GM21367 (cell line): ENCODE measurements at regions not wholly inside any gene's neighbourhood (a gene's known extent, or its start where the extent isn't known, plus 50 kb on each side); places are given as distances from the start of the nearest gene placed in this dataset.
"Not testable (repeated sequence)": the region's sequence is repeated elsewhere in the genome, so short reads cannot be mapped to it uniquely, and the experiment has no call there.

Source experiments
- ATAC-seq: cut with Tn5 transposase; IDR thresholded peaks from one replicate; pipeline ENCODE4 v1.9.1; 2021; ENCODE audit not compliant: unreplicated experiment

GRCh38 chr14:95597784-95598211 is 62.9 kb downstream of the GLRX5 start:
- ATAC-seq = peak; percentile 74

GRCh38 chr14:95601650-95602049 is 66.8 kb downstream of the GLRX5 start:
- ATAC-seq = no peak

GRCh38 chr14:95603415-95603814 is 68.6 kb downstream of the GLRX5 start:
- ATAC-seq = no peak

GRCh38 chr14:95606266-95606665 is 71.4 kb downstream of the GLRX5 start:
- no peak for ATAC-seq

- no peak for ATAC-seq
Measured at GRCh38 chr14:95608637-95609235, 73.9 kb downstream of the GLRX5 start.

- ATAC-seq = no peak
Measured at GRCh38 chr14:95609398-95609990, 74.6 kb downstream of the GLRX5 start.

GRCh38 chr14:95611293-95611880 is 74.8 kb upstream of the TCL1B start:
- ATAC-seq = no peak

GRCh38 chr14:95614349-95614748 is 71.9 kb upstream of the TCL1B start:
- ATAC-seq = no peak

GRCh38 chr14:95616745-95617144 is 69.5 kb upstream of the TCL1B start:
- ATAC-seq = no peak

GRCh38 chr14:95619785-95620417 is 66.3 kb upstream of the TCL1B start:
- ATAC-seq = no peak

GRCh38 chr14:95620659-95621059 is 65.6 kb upstream of the TCL1B start:
- ATAC-seq = no peak

GRCh38 chr14:95623195-95623594 is 63.0 kb upstream of the TCL1B start:
- no peak for ATAC-seq

GRCh38 chr14:95625710-95626109 is 60.5 kb upstream of the TCL1B start:
- ATAC-seq = not testable (repeated sequence)

GRCh38 chr14:95635051-95635450 is 51.2 kb upstream of the TCL1B start:
- ATAC-seq = no peak
